DMS114 treated with DMSO at 0.1 percent for 48 hours (cell line): ENCODE measurements at regions not wholly inside any gene's neighbourhood (a gene's known extent, or its start where the extent isn't known, plus 50 kb on each side); places are given as distances from the start of the nearest gene placed in this dataset.

Experiments
- DNase-seq: peaks from one replicate; lab custom pipeline; 2025; ENCODE audit not compliant: unreplicated experiment; lab: John Stamatoyannopoulos, UW

GRCh38 chr6:165960695-165961094, 207.0 kb downstream of the TBXT start:
- no peak for DNase-seq

DNA sequence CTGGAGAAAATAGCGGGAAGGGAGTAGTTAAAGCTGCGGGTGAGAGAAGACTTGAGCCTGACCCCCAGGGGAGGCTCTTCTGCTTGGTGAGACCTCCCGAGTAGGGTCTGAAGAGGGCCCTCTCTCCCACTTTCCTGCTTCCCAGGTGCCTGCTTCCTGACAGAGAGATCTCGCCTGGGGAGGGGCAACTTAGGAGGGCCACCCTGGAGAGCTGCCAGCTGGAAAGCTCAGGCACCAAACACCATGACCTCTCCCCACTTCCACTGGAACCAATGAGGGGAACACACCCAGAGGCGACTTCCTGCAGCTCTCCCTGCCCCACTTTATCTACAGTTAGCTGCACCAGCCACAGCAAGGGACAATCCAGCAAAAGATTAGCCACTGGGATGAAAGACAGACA, 208.0 kb downstream of the TBXT start:
- no peak for DNase-seq

DNA sequence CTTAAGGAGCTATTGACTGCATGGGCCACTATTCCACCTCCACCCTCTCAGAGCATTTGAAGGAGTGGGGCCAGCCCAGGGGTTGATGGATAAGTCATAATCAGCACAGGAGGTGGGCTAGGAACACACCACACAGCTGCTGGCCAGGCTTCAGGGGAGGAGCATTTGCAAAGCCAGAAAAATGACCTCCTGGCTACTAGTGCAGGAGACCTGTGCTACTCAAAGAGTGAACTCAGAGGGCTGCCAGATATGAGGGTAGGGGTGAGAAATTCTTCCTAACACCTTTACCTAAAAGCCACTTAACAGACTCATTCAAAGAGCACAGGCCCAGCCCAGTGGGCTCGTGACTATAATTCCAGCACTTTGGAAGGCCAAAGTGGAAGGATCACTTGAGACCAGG, 210.8 kb downstream of the TBXT start:
- DNase-seq, result no peak

GRCh38 chr6:165952514-165952913, 215.1 kb downstream of the TBXT start:
- DNase-seq, result no peak

- DNase-seq, result no peak
Measured at GRCh38 chr6:165950316-165950715, 217.3 kb downstream of the TBXT start.

- DNase-seq, result no peak
Measured at GRCh38 chr6:165949324-165949723, 218.3 kb downstream of the TBXT start.

- DNase-seq, result no peak
Measured at GRCh38 chr6:165944002-165944466, 223.6 kb downstream of the TBXT start.

GRCh38 chr6:165941786-165942185, 225.9 kb downstream of the TBXT start:
- DNase-seq, result no peak

- no peak for DNase-seq
Measured at GRCh38 chr6:165941249-165941775, 226.3 kb downstream of the TBXT start.

DNA sequence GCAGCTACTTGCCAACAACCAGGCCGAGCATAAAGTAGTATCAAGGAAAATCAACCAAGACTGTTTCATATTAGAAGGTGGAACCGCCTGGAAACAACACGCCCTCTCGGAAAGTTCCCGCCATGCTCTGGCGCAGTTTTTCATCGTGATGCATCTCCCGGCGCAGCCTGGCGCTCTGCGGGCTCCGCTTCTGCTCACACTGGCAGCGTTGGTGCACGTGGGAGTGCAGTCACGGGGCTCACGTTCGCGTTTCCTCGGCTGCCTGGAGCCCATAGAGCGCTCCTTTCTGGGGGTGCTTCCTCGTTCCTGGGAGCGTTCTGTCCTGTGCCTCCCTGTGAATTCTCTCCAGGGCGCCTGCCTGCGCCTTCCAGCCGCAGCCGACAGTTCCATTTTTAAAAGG, 227.3 kb downstream of the TBXT start:
- DNase-seq, result no peak

- DNase-seq, result no peak
Measured at GRCh38 chr6:165939601-165940290, 227.9 kb downstream of the TBXT start.

- no peak for DNase-seq
Measured at GRCh38 chr6:165939047-165939446, 228.6 kb downstream of the TBXT start.

GRCh38 chr6:165937564-165938358, 229.9 kb downstream of the TBXT start:
- no peak for DNase-seq

DNA sequence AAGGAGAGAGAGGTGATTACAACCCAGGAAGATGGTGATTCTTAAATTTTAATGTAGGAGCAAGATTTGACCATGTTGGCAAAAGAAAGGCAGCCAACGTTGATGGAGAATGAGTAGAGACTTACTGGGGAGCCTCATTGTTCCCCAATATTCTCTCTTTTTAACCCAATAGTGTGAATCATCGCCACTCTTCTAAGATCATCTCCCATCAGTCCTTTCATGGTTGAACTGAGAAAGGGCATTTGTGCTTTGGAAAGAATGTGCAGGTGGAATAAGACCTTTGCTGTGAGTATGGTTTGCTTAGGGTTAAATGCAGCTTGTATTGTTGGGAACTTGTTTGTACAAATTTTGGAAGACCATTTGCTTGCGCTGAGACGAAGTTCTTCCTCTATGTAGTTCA, 231.0 kb downstream of the TBXT start:
- DNase-seq, result no peak

GRCh38 chr6:165936096-165936495, 231.6 kb downstream of the TBXT start:
- no peak for DNase-seq

DNA sequence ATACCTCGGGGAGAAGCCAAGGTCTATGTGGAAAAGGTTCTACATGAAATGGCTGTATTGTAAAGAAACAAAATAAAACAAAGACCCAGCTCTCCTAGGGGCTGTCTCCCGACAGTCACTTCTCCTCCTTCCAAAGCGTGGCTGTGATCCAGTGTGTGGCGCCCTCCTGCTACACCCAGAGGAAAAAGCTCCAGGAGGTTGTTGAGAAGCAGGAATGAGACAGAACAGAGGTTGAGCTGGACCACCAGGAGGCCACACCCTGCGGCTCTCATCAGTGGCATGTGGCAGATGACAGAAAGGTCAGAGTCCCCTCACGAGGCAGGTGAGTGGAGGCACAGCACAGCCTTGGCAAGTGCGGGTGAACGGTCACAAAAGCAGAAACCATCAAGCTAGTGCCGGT, 236.0 kb downstream of the TBXT start:
- DNase-seq, result no peak

- DNase-seq, result no peak
Measured at GRCh38 chr6:165930668-165931214, 236.9 kb downstream of the TBXT start.

- DNase-seq, result no peak
Measured at GRCh38 chr6:165929607-165930006, 238.0 kb downstream of the TBXT start.

DNA sequence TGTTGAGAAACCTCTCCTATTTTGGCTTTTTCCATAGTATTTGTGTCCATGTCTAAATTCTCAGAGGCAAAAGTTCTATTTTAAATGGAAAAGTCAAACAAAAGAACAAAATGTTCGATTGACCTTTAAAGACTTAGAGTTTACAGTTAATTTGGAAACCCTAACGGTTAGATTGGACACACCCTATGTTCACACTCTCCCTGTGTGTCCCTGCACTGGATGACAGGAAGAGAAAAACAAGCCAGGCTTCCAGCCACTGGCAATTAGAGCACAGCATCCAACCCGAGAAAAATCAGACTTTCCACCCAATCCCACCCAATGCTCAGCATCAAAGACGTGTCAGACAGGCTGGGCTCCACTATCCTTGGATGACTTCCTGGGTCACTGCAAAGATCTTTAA, 241.3 kb downstream of the TBXT start:
- no peak for DNase-seq

- DNase-seq, result no peak
Measured at GRCh38 chr6:165925474-165926156, 242.0 kb downstream of the TBXT start.

GRCh38 chr6:165922309-165922794, 245.3 kb downstream of the TBXT start:
- DNase-seq, result no peak
